ENCODE measurements at regions not wholly inside any gene's neighbourhood (a gene's known extent, or its start where the extent isn't known, plus 50 kb on each side); places are given as distances from the start of the nearest gene placed in this dataset.
A peak's percentile ranks its signal among the peaks of the same experiment; 100 is the strongest.

GRCh38 chr1:82718719-82719419, 918.1 kb downstream of the ADGRL2 start:
- DNase-seq: no peak

GRCh38 chr1:82710091-82710490, 909.4 kb downstream of the ADGRL2 start:
- DNase-seq: no peak

GRCh38 chr1:82707681-82708080, 906.9 kb downstream of the ADGRL2 start:
- DNase-seq: no peak

GRCh38 chr1:82706741-82707140, 906.0 kb downstream of the ADGRL2 start:
- no peak for DNase-seq

- DNase-seq: no peak
Observed at GRCh38 chr1:82704966-82705365, 904.2 kb downstream of the ADGRL2 start.

GRCh38 chr1:82704393-82704792, 903.7 kb downstream of the ADGRL2 start:
- DNase-seq: no peak

GRCh38 chr1:82703951-82704350, 903.2 kb downstream of the ADGRL2 start:
- DNase-seq: no peak

GRCh38 chr1:82700476-82700875, 899.7 kb downstream of the ADGRL2 start:
- no peak for DNase-seq

- no peak for DNase-seq
Observed at GRCh38 chr1:82697965-82698364, 897.2 kb downstream of the ADGRL2 start.

GRCh38 chr1:82695443-82695842, 894.7 kb downstream of the ADGRL2 start:
- DNase-seq: no peak

GRCh38 chr1:82690411-82690810, 889.7 kb downstream of the ADGRL2 start:
- no peak for DNase-seq

- no peak for DNase-seq
Observed at GRCh38 chr1:82689217-82689616, 888.5 kb downstream of the ADGRL2 start.

GRCh38 chr1:82686774-82687173, 886.0 kb downstream of the ADGRL2 start:
- no peak for DNase-seq

GRCh38 chr1:82646888-82647287, 846.2 kb downstream of the ADGRL2 start:
- DNase-seq: no peak

- no peak for DNase-seq
Observed at GRCh38 chr1:82646336-82646735, 845.6 kb downstream of the ADGRL2 start.

- no peak for DNase-seq
Observed at GRCh38 chr1:82644186-82644915, 843.6 kb downstream of the ADGRL2 start.

GRCh38 chr1:82640352-82640751, 839.6 kb downstream of the ADGRL2 start:
- no peak for DNase-seq

- no peak for DNase-seq
Observed at GRCh38 chr1:82634266-82634665, 833.5 kb downstream of the ADGRL2 start.

- no peak for DNase-seq
Observed at GRCh38 chr1:82632155-82632554, 831.4 kb downstream of the ADGRL2 start.

- DNase-seq: no peak
Observed at GRCh38 chr1:82628887-82629286, 828.2 kb downstream of the ADGRL2 start.

GRCh38 chr1:82625537-82625936, 824.8 kb downstream of the ADGRL2 start:
- no peak for DNase-seq

- no peak for DNase-seq
Observed at GRCh38 chr1:82621076-82621475, 820.3 kb downstream of the ADGRL2 start.

GRCh38 chr1:82614090-82614489, 813.4 kb downstream of the ADGRL2 start:
- DNase-seq: peak; percentile 10

GRCh38 chr1:82612986-82613385, 812.3 kb downstream of the ADGRL2 start:
- no peak for DNase-seq

GRCh38 chr1:82606546-82606945, 805.8 kb downstream of the ADGRL2 start:
- no peak for DNase-seq

Data from NCI-H2107 (cell line).